ENCODE measurements at regions not wholly inside any gene's neighbourhood (a gene's known extent, or its start where the extent isn't known, plus 50 kb on each side); places are given as distances from the start of the nearest gene placed in this dataset.

- Histone ChIP-seq H2AFZ (ENCODE audit: low read length) (no peak overlapping the region), H3K27me3 (ENCODE audit: control insufficient read depth in 1 of 2, insufficient read depth in 2 of 2, low read length in 2 of 2) (no peaks in the 10 kb centered on the region), H4K20me1 (ENCODE audit: insufficient read depth, low read length) (no peaks in the 10 kb centered on the region), H3K36me3 (replicated peaks in 1 of 2; ENCODE audit: control insufficient read depth in 1 of 2, insufficient read depth in 2 of 2, low read length in 2 of 2) (no peaks in the 10 kb centered on the region), H3K9ac (ENCODE audit: insufficient read depth, low read depth, low read length) (no peak overlapping the region), H3K79me2 (ENCODE audit: insufficient read depth, low read length) (no peaks in the 10 kb centered on the region), H3K9me3 (ENCODE audit: low read length) (peaks cover 48% of the 10 kb centered on the region), H3K4me2 (ENCODE audit: low read depth, low read length) (no peak overlapping the region), H3K4me3 (replicated peaks in 1 of 3; ENCODE audit: insufficient read depth in 1 of 3, low read depth in 2 of 3, low read length in 3 of 3) (no peak overlapping the region), H3K27ac (ENCODE audit: extremely low read length, insufficient read depth, low read length) (no peak overlapping the region), H3K4me1 (ENCODE audit: insufficient read depth, low read length) (no peaks in the 10 kb centered on the region)
- intact Hi-C loops (cut with micrococcal nuclease; ENCODE audit: unreplicated experiment): no loop called here
- BruUV-seq (replicated peaks): no TSS peak
- ChIA-PET CTCF (ENCODE audit: low intra/inter-chr PET ratio, low total read pairs) (no interaction called here), POLR2A (no interaction called here)
- DNase-seq (ENCODE audit: low spot score): no peak
- TF ChIP-seq SIN3B (IDR thresholded peaks at IDR 0.05; ENCODE audit: low read length) (no peak), SRF (IDR thresholded peaks at IDR 0.05; ENCODE audit: low read depth, low read length) (no peak), NFKBIZ (CRISPR knock-in tag; IDR thresholded peaks at IDR 0.05) (no peak), SATB2 (CRISPR knock-in tag; IDR thresholded peaks at IDR 0.05) (no peak), ZNF850 (CRISPR knock-in tag; conservative IDR thresholded peaks at IDR 0.05) (no peak), ZBTB43 (CRISPR knock-in tag; conservative IDR thresholded peaks at IDR 0.05) (no peak), ZNF205 (CRISPR knock-in tag; IDR thresholded peaks at IDR 0.05) (no peak), ZNF160 (CRISPR knock-in tag; IDR thresholded peaks at IDR 0.05) (no peak), ZNF674 (CRISPR knock-in tag; IDR thresholded peaks at IDR 0.05; ENCODE audit: low read depth) (no peak), DRAP1 (CRISPR knock-in tag; IDR thresholded peaks at IDR 0.05) (no peak), SP5 (CRISPR knock-in tag; IDR thresholded peaks at IDR 0.05; ENCODE audit: borderline replicate concordance, low read depth) (no peak), HNRNPH1 (optimal IDR thresholded peaks at IDR 0.05; ENCODE audit: low read depth, low read length) (no peak), ISX (CRISPR knock-in tag; conservative IDR thresholded peaks at IDR 0.05) (no peak), RARA (CRISPR knock-in tag; IDR thresholded peaks at IDR 0.05) (no peak), MAFK (conservative IDR thresholded peaks at IDR 0.05 in 1 of 2, IDR thresholded peaks at IDR 0.05 in 1 of 2; ENCODE audit: low read length in 2 of 2) (no peak), ISL2 (CRISPR knock-in tag; IDR thresholded peaks at IDR 0.05) (no peak), ZNF816 (CRISPR knock-in tag; IDR thresholded peaks at IDR 0.05; ENCODE audit: borderline replicate concordance) (no peak), HOXA7 (CRISPR knock-in tag; IDR thresholded peaks at IDR 0.05) (no peak), FOSL1 (CRISPR knock-in tag; IDR thresholded peaks at IDR 0.05; ENCODE audit: borderline replicate concordance) (no peak)
- no peak for ATAC-seq
- FAIRE-seq: no peak
- in situ Hi-C loops (cut with HindIII; ENCODE audit: extremely low pct_ligation_motif_present, low pct_unique_long_range_greater_than_20kb): no loop called here
- WGBS (ENCODE audit: low lambda C conversion rate): 0% methylated on average over 1 of the region's 1 CpG
These were observed 201.8 kb upstream of the NMUR2 start for GRCh38 chr5:152606776-152607364.
